ENCODE measurements at regions not wholly inside any gene's neighbourhood (a gene's known extent, or its start where the extent isn't known, plus 50 kb on each side); places are given as distances from the start of the nearest gene placed in this dataset.

- DNase-seq (ENCODE audit: low read depth in 1 of 2, low spot score in 1 of 2): no peak
Measured at GRCh38 chr2:239640676-239641578, 240.1 kb upstream of the HDAC4 start.

GRCh38 chr2:239640210-239640609 is 239.4 kb upstream of the HDAC4 start:
- no peak for DNase-seq (ENCODE audit: low read depth in 1 of 2, low spot score in 1 of 2)

GRCh38 chr2:239639421-239640185 is 238.8 kb upstream of the HDAC4 start:
- DNase-seq (ENCODE audit: low read depth in 1 of 2, low spot score in 1 of 2): no peak

DNA sequence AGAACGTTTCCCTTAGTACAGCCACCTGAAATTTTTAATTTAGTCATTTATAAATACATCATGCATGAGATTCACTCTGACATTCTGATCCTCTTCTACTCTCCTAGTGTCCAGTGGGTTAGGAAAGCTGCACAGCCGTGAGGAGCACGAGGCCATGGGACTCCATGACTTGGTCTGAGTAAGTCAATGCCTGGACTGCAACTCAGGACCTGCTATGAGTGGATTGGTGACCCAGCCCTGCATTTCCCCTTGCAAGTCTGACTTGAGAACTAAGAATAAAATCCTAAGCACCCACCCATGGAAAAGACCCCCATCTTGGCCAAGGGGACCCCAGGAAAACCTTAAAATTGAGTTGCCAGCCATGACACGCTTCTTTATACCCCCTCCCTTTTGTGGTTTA is 237.6 kb upstream of the HDAC4 start:
- DNase-seq (ENCODE audit: low read depth in 1 of 2, low spot score in 1 of 2): no peak

DNA sequence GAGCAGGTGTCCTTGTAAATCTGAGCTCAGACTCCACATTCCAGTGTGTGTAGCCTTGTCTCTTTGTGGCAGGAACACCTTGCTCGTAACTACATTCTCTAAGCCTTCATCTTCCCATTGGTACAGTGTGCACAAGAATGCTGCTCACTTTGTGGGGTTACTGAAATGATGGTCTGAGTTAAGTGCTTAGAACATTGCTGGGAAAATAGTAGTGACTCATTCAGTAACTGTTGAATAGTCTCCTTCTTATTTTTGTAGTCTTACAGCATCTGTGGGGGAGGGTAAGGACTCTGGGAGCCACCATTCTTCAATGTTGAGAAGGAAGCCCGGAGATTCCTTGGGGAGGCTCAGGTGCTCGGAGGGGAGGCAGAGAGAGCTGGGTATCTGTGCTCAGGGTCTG is 236.0 kb upstream of the HDAC4 start:
- no peak for DNase-seq (ENCODE audit: low read depth in 1 of 2, low spot score in 1 of 2)

GRCh38 chr2:239634769-239635168 is 233.9 kb upstream of the HDAC4 start:
- DNase-seq (ENCODE audit: low read depth in 1 of 2, low spot score in 1 of 2): no peak

DNA sequence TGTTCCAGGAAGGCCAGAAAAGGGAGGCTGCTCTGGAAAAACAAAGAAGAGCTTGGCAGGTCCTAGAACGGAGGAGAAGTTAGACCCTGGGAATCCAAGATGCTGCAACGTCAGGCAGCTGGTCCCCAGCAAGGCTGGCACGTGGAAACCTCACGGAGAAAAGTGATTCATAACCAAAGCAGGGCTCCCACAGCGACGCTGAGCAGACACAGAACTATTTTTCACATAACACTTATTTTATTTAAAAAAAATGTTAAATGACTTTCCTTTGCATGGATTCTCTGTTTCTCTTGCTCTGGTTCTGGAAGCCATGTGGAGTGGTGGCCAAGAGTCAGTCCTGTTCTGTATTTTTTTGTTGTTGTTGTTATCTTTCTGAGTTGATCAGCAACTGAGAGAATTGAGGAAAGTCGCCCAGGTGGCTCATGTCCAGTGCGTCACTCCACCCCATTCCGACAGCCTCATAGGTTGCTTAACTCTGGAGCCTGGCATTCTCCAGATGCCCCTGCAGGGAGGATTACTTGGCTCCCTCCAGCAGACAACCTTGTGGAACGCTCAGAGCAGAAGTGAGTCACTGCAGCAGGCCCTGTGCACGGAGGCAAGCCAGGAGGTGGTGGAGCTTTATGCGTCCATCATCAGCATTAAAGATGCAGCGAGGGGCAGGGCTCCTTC is 229.9 kb upstream of the HDAC4 start:
- DNase-seq (ENCODE audit: low read depth in 1 of 2, low spot score in 1 of 2): no peak

- DNase-seq (ENCODE audit: low read depth in 1 of 2, low spot score in 1 of 2): no peak
Measured at GRCh38 chr2:239629926-239630617, 229.3 kb upstream of the HDAC4 start.

DNA sequence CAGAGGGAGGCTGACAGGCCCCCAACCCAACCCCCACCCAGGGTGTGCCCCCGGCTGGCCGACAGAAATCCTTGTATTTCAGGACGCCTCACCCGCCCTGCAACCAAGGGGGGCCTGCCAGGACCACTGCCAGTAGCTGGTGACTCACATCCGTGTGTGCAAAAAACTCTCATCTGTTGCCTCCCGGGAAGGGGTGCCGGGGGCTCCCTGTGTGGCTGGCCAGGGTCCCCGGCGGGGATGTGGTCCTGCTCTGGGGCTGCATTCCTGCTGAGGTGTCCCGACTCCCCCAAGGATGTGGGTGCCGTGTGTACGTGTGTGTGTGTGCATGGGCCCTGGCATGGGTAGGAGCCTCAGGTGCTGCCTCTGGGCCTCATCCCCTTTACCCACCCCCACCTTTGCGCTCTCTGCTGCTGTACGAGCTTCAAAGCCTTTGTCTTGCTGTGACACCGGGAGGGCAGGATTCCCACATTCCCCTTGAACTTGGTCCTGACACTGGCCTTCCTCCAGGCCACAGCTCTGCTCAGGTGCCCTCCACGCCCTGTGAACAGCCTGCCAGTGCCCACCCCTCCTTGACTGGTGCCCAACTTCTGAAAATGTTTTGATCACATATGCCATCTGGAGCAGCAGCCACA is 226.3 kb upstream of the HDAC4 start:
- DNase-seq (ENCODE audit: low read depth in 1 of 2, low spot score in 1 of 2): no peak

DNA sequence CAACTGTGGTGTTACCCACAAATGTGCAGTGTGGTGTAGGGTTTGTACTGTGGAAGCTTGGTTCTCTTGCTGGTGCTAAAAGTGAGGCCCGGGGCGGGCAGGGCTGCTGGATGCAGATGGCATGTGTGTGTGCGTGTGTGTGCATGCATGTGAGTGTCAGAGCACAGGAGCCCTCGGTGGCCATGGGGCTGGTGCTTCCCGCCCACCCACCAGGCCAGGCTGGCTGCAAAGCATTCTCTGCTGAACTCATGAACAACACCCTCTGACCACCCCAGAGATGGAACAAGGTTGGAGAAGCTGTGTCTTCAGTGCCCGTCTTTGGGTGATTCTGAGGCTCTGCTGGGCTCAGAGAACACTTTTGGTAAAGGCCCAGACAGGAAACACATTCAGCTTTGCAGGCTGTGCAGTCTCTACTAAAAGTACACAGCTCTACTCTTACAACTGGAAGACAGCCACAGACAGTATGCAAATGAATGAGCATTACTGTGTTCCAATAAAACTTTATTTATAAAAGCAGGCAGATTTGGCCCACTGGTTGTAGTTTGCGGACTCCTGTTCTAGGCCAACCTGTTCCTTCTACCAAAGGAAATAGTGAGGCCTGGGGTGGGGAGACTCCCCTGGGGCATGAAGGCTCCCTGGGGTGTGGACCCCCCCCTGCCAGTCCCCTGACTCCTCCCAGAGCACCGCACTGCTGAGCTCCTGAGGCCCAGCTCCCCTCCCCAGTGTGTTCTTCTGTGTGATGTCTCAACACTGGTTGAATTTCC is 225.3 kb upstream of the HDAC4 start:
- DNase-seq (ENCODE audit: low read depth in 1 of 2, low spot score in 1 of 2): no peak

DNA sequence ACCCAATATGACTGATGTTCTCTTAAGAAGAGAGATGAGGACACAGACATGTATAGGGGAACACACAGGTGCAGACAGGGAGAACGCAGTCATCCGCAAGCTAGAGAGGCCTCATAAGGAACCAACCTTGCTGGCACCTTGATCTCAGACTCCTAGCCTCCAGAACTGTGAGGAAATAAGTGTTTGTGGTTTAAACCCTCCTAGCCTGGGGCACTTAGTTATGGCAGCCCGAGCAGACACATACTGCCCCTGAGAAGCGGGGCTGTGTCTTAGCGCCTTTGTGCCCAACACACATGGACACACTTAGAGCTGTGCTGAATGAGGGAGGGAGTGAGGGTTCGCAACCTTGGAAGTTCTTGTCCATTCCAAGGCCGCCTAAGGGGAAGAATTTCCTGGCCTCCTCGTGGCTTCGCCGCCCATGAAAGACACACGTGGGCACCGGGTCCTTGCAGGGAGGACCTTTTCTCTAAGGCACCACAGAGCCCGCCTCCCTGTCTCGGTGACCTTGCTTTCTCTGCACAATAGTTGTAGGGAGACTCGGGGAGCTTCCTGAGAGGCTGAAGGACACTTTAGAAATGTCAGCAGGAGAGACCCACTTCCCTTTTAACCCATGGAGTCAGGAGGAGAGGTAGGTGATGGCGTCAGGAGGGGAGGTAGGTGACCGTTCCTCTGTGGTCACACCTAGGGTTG is 224.5 kb upstream of the HDAC4 start:
- DNase-seq (ENCODE audit: low read depth in 1 of 2, low spot score in 1 of 2): no peak

GRCh38 chr2:239621611-239622010 is 220.8 kb upstream of the HDAC4 start:
- no peak for DNase-seq (ENCODE audit: low read depth in 1 of 2, low spot score in 1 of 2)

DNA sequence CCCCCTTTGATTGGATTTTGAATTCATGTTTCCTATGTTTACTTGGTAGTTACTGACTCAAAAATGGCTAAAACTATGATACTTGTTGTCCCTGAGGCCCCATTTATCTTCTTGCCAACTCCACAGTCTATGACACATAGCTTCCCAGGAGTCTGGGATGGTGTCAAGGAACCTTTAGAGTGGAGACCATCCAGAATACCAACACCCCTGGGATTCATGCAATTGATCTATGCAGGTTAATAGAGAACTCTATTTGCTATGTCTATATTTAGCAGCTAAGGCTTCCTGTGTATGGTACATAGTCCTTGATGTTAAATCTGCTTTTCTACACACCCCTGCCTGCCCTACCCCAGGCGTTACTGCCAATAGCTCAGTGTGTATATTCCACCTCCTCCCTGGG is 218.5 kb upstream of the HDAC4 start:
- DNase-seq (ENCODE audit: low read depth in 1 of 2, low spot score in 1 of 2): no peak

- DNase-seq (ENCODE audit: low read depth in 1 of 2, low spot score in 1 of 2): no peak
Measured at GRCh38 chr2:239616729-239617128, 215.9 kb upstream of the HDAC4 start.

GRCh38 chr2:239612133-239612532 is 211.3 kb upstream of the HDAC4 start:
- no peak for DNase-seq (ENCODE audit: low read depth in 1 of 2, low spot score in 1 of 2)

GRCh38 chr2:239611222-239611795 is 210.5 kb upstream of the HDAC4 start:
- DNase-seq (ENCODE audit: low read depth in 1 of 2, low spot score in 1 of 2): no peak

- no peak for DNase-seq (ENCODE audit: low read depth in 1 of 2, low spot score in 1 of 2)
Measured at GRCh38 chr2:239610457-239611221, 209.8 kb upstream of the HDAC4 start.

- DNase-seq (ENCODE audit: low read depth in 1 of 2, low spot score in 1 of 2): no peak
Measured at GRCh38 chr2:239609607-239610310, 208.9 kb upstream of the HDAC4 start.

Data from activated T-helper 1 cell treated with anti-CD3 and anti-CD28 coated beads, Interleukin-2, amount 50 U/mL, for 16 hours (primary cell).